Neural progenitor cell (in vitro differentiated cells): ENCODE measurements at regions not wholly inside any gene's neighbourhood (a gene's known extent, or its start where the extent isn't known, plus 50 kb on each side); places are given as distances from the start of the nearest gene placed in this dataset.

Experiments used
- CTCF ChIP-seq: fragments of 200-600 bp; sonication (generic); IDR thresholded peaks from 2 replicates; pipeline ENCODE4 v1.5.1; 2017; ENCODE audit warnings: antibody characterized with exemption, mild to moderate bottlenecking
- EZH2 ChIP-seq: fragments of 200-600 bp; sonication (generic); IDR thresholded peaks from 2 replicates; pipeline ENCODE4 v1.6.1; 2017; ENCODE audit warnings: antibody characterized with exemption, mild to moderate bottlenecking, moderate library complexity

GRCh38 chr3:35045118-35045517 is 594.2 kb upstream of the ARPP21 start:
- TF ChIP-seq CTCF (no peak), EZH2 (no peak)
